ENCODE measurements at regions not wholly inside any gene's neighbourhood (a gene's known extent, or its start where the extent isn't known, plus 50 kb on each side); places are given as distances from the start of the nearest gene placed in this dataset.

DNA sequence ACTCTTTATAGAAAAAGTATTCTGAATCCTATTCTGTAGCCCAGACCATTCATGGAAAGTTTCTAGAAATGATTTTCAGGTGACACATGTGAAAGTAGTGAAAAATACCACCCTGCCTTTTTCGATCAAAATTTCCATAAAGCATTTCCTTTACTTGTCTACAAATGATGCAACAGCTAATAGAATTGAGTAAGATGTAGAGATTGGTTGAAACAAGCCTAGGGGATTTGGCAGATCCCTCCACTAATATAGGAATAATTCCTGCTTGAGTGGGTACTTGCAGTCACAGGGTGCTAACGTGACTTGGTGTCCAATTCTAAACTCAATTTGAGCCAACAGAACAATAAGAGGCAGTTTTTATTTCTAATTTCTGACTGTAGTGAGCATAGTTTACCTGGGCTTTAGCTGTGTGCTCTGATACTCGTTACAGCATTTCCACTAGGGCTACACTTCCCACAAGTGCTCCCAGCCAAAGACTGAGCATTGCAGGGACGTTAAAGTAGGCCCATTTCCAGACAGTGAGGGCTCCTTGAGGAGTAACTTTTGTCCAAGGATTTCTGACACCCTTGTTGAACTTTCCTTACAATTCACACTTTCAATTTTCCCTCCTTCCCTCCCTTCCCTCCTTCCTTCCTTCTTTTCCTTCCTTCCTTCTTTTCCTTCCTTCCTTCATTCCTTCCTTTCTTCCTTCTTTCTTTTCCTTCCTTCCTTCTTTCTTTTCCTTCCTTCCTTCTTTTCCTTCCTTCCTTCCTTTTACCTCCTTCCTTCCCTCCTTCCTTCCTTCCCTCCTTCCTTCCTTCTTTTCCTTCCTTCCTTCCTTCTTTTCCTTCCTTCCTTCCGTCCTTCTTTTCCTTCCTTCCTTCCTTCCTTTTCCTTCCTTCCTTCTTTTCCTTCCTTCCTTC, 53.9 kb upstream of the TP63 start:
- no peaks in the 10 kb centered on the region for H3K9me3 ChIP-seq (ENCODE audit: insufficient read depth, low read depth, low read length)
- H3K4me1 ChIP-seq (ENCODE audit: insufficient read depth, low read length): no peaks in the 10 kb centered on the region
- H3K27ac ChIP-seq (ENCODE audit: low read depth, low read length): no peak overlapping the region
- WGBS: 88% methylated on average over 4 of the region's 5 CpGs
- no peaks in the 10 kb centered on the region for H3K27me3 ChIP-seq (ENCODE audit: insufficient read depth, low read length)
- H3K4me3 ChIP-seq (ENCODE audit: low read length): no peak overlapping the region
- H3K9ac ChIP-seq (ENCODE audit: low read depth, low read length): no peak overlapping the region
- no peaks in the 10 kb centered on the region for H3K36me3 ChIP-seq (ENCODE audit: insufficient read depth, low read length)

DNA sequence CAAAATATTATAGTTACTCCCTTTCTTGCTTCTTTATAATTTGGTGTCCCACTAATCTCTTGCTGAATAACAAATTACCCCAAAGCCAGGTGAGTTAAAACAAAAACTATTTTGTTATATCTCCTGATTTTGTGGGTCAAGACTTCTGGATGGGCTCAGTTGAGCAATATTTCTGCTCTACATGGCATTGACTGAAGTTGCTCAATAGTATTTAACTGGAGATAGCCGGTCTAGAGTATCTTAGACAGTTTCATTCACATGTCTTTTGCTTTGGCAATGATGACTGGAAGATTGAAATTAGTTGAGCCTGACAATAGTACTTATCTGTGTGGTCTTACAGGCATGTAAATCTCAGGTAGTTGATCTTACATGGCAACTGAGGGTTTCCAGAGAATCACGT, 51.0 kb upstream of the TP63 start:
- WGBS: 94% methylated on average over 2 of the region's 2 CpGs
- Histone ChIP-seq H3K27me3 (ENCODE audit: insufficient read depth, low read length) (no peaks in the 10 kb centered on the region), H3K9me3 (ENCODE audit: insufficient read depth, low read depth, low read length) (no peaks in the 10 kb centered on the region), H3K9ac (ENCODE audit: low read depth, low read length) (no peak overlapping the region), H3K27ac (ENCODE audit: low read depth, low read length) (no peak overlapping the region), H3K4me3 (ENCODE audit: low read length) (no peak overlapping the region), H3K36me3 (ENCODE audit: insufficient read depth, low read length) (no peaks in the 10 kb centered on the region), H3K4me1 (ENCODE audit: insufficient read depth, low read length) (no peaks in the 10 kb centered on the region)

All from HUES64 (cell line).